NCI-H345 treated with DMSO at 0.1 percent for 48 hours (cell line): ENCODE measurements at regions not wholly inside any gene's neighbourhood (a gene's known extent, or its start where the extent isn't known, plus 50 kb on each side); places are given as distances from the start of the nearest gene placed in this dataset.
"Not testable (repeated sequence)": the region's sequence is repeated elsewhere in the genome, so short reads cannot be mapped to it uniquely, and the experiment has no call there.

ENCODE experiments used
- DNase-seq: peaks from one replicate; lab custom pipeline; 2025; ENCODE audit not compliant: unreplicated experiment; lab: John Stamatoyannopoulos, UW

GRCh38 chr10:63003816-63004453, 129.2 kb upstream of the NRBF2 start:
- DNase-seq: no peak

GRCh38 chr10:62996925-62997324, 136.2 kb upstream of the NRBF2 start:
- DNase-seq: no peak

GRCh38 chr10:62996516-62996915, 136.6 kb upstream of the NRBF2 start:
- DNase-seq: no peak

GRCh38 chr10:62993121-62993520, 140.0 kb upstream of the NRBF2 start:
- no peak for DNase-seq

GRCh38 chr10:62992145-62992721, 140.9 kb upstream of the NRBF2 start:
- DNase-seq: no peak

GRCh38 chr10:62990126-62990525, 143.0 kb upstream of the NRBF2 start:
- DNase-seq: no peak

- no peak for DNase-seq
These were observed 147.1 kb upstream of the NRBF2 start for GRCh38 chr10:62985807-62986600.

GRCh38 chr10:62981096-62981495, 152.0 kb upstream of the NRBF2 start:
- no peak for DNase-seq

- DNase-seq: no peak
These were observed 152.4 kb upstream of the NRBF2 start for GRCh38 chr10:62980687-62981086.

GRCh38 chr10:62979921-62980320, 153.2 kb upstream of the NRBF2 start:
- DNase-seq: no peak

GRCh38 chr10:62978482-62978881, 154.6 kb upstream of the NRBF2 start:
- DNase-seq: no peak

GRCh38 chr10:62974795-62975194, 158.3 kb upstream of the NRBF2 start:
- not testable (repeated sequence) for DNase-seq

GRCh38 chr10:62972103-62972502, 155.9 kb upstream of the EGR2 start:
- no peak for DNase-seq

- no peak for DNase-seq
These were observed 147.9 kb upstream of the EGR2 start for GRCh38 chr10:62964026-62964425.

GRCh38 chr10:62961951-62962523, 145.9 kb upstream of the EGR2 start:
- no peak for DNase-seq

GRCh38 chr10:62960416-62960815, 144.2 kb upstream of the EGR2 start:
- no peak for DNase-seq

GRCh38 chr10:62959553-62959952, 143.4 kb upstream of the EGR2 start:
- DNase-seq: no peak

- no peak for DNase-seq
These were observed 142.8 kb upstream of the EGR2 start for GRCh38 chr10:62958980-62959379.

- DNase-seq: no peak
These were observed 130.1 kb upstream of the EGR2 start for GRCh38 chr10:62946278-62946677.

GRCh38 chr10:62939698-62940097, 123.5 kb upstream of the EGR2 start:
- DNase-seq: no peak

GRCh38 chr10:62938672-62939071, 122.5 kb upstream of the EGR2 start:
- DNase-seq: no peak

- DNase-seq: no peak
These were observed 121.5 kb upstream of the EGR2 start for GRCh38 chr10:62937674-62938073.
